ENCODE measurements at regions not wholly inside any gene's neighbourhood (a gene's known extent, or its start where the extent isn't known, plus 50 kb on each side); places are given as distances from the start of the nearest gene placed in this dataset.

DNA sequence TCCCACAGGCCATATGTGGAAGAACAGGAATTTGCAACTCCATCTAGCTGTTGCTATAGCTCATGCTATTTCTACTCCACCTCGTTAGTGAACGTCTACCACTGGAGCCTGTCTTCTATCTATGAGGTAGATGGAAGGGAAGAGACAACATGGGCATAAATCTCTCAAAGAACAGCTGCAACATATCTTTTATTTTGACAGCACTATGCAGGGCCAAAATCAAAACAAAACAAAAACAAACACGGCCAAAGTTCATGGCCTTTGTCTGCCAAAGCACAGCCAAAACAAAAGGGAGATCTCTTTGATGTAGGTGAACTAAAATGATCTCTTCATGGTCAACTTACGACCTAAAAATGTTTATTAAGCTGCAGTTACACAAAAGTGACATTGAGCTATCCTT lies 215.2 kb upstream of the MPPED2 start (continued):
- TF ChIP-seq, protein P1, sequence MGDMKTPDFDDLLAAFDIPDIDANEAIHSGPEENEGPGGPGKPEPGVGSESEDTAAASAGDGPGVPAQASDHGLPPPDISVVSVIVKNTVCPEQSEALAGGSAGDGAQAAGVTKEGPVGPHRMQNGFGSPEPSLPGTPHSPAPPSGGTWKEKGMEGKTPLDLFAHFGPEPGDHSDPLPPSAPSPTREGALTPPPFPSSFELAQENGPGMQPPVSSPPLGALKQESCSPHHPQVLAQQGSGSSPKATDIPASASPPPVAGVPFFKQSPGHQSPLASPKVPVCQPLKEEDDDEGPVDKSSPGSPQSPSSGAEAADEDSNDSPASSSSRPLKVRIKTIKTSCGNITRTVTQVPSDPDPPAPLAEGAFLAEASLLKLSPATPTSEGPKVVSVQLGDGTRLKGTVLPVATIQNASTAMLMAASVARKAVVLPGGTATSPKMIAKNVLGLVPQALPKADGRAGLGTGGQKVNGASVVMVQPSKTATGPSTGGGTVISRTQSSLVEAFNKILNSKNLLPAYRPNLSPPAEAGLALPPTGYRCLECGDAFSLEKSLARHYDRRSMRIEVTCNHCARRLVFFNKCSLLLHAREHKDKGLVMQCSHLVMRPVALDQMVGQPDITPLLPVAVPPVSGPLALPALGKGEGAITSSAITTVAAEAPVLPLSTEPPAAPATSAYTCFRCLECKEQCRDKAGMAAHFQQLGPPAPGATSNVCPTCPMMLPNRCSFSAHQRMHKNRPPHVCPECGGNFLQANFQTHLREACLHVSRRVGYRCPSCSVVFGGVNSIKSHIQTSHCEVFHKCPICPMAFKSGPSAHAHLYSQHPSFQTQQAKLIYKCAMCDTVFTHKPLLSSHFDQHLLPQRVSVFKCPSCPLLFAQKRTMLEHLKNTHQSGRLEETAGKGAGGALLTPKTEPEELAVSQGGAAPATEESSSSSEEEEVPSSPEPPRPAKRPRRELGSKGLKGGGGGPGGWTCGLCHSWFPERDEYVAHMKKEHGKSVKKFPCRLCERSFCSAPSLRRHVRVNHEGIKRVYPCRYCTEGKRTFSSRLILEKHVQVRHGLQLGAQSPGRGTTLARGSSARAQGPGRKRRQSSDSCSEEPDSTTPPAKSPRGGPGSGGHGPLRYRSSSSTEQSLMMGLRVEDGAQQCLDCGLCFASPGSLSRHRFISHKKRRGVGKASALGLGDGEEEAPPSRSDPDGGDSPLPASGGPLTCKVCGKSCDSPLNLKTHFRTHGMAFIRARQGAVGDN (IDR thresholded peaks at IDR 0.05) = no peak
- TF ChIP-seq, protein P2, sequence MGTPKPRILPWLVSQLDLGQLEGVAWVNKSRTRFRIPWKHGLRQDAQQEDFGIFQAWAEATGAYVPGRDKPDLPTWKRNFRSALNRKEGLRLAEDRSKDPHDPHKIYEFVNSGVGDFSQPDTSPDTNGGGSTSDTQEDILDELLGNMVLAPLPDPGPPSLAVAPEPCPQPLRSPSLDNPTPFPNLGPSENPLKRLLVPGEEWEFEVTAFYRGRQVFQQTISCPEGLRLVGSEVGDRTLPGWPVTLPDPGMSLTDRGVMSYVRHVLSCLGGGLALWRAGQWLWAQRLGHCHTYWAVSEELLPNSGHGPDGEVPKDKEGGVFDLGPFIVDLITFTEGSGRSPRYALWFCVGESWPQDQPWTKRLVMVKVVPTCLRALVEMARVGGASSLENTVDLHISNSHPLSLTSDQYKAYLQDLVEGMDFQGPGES (IDR thresholded peaks at IDR 0.05) = no peak
- TF ChIP-seq RAD21 (IDR thresholded peaks at IDR 0.05; ENCODE audit: insufficient read depth, low read depth, low read length) = no peak
- TF ChIP-seq GATAD2B (conservative IDR thresholded peaks at IDR 0.05; ENCODE audit: low read depth) = no peak

DNA sequence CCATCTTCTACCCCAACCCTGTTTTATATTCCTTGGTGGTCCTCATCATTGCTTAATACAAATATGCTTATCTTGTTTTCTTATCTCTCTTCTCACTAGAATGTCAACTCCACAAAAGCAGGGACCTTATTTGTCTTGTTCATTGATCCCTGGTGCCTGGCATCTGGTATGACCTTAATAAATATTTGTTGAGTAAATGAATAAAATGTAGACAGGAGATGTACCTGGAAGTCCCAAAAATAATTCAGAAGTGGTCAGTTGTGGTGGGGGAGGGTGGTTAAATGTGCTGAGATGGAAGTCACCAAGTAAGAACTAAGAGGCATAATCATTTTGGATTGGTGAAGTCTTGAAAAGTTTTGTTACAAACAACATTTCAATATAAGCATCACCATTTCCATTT lies 214.8 kb upstream of the MPPED2 start:
- FAIRE-seq = no peak
- Histone ChIP-seq H3K9me3 (replicated peaks; ENCODE audit: control insufficient read depth, insufficient read depth, low read length) (no peaks in the 10 kb centered on the region), H3K4me3 (no peak overlapping the region), H2AFZ (ENCODE audit: control insufficient read depth, low read depth, low read length) (no peak overlapping the region), H4K20me1 (ENCODE audit: control insufficient read depth, insufficient read depth) (no peaks in the 10 kb centered on the region), H3K9ac (ENCODE audit: control insufficient read depth, insufficient read depth, low read length) (no peak overlapping the region), H3K27me3 (replicated peaks in 1 of 2; ENCODE audit: control insufficient read depth in 2 of 2, insufficient read depth in 2 of 2, low read length in 1 of 2) (no peaks in the 10 kb centered on the region), H3K4me2 (ENCODE audit: control insufficient read depth, insufficient read depth) (no peak overlapping the region), H3K27ac (ENCODE audit: control insufficient read depth, insufficient read depth) (no peak overlapping the region), H3K36me3 (ENCODE audit: control insufficient read depth in 2 of 2, insufficient read depth in 2 of 2, low read length in 1 of 2) (no peaks in the 10 kb centered on the region), H3K4me1 (ENCODE audit: control insufficient read depth, insufficient read depth, low read length) (no peaks in the 10 kb centered on the region), H3K79me2 (ENCODE audit: control insufficient read depth, insufficient read depth, low read length) (no peaks in the 10 kb centered on the region)
- ATAC-seq = no peak
- ChIA-PET POLR2A (no interaction called here), CTCF (interaction anchor here (0.5 kb wide), 1 partner anchor 27 kb away, joined by 3 read pairs; no protein-coding TSS in a partner anchor), RAD21 (ENCODE audit: unreplicated experiment) (no interaction called here), SMC1A (ENCODE audit: uncharacterized antibody, unreplicated experiment) (no interaction called here)
- BruUV-seq (replicated peaks) = no TSS peak
- no peak for DNase-seq (ENCODE audit: low read depth, low spot score)
- intact Hi-C loops (cut with micrococcal nuclease; ENCODE audit: unreplicated experiment) (no loop called here), in situ Hi-C loops (cut with MboI) (no loop called here)
- no peak for TF ChIP-seq CBFB (IDR thresholded peaks at IDR 0.05; ENCODE audit: low read depth)

All from GM12878 (cell line).